NCI-H460 (cell line): ENCODE measurements at regions not wholly inside any gene's neighbourhood (a gene's known extent, or its start where the extent isn't known, plus 50 kb on each side); places are given as distances from the start of the nearest gene placed in this dataset.
"Not testable (repeated sequence)": the region's sequence is repeated elsewhere in the genome, so short reads cannot be mapped to it uniquely, and the experiment has no call there.

Source experiments
- DNase-seq: peaks from one replicate; pipeline ENCODE4 v3.0.0-alpha.2; 2016; ENCODE audit warnings: low read depth; ENCODE audit errors: extremely low read depth

DNA sequence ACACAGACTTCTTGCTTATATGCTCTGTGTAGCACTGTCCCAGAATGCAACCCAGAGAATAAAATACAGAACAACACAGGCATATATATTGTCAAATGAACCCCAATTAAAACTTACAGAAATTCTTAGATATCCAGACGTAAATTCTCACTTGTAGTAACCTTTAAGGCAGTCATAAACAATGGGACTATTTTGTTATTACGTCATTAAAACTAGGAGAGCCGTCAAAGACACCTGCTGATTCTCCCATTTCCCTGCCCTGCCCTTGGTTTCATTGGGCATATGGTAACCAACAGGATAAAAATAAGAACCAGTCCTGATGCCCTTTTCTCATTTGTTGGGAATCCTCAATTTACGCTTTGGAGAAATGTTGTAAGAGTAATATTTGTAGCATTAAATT lies 871.3 kb upstream of the EYS start:
- no peak for DNase-seq

DNA sequence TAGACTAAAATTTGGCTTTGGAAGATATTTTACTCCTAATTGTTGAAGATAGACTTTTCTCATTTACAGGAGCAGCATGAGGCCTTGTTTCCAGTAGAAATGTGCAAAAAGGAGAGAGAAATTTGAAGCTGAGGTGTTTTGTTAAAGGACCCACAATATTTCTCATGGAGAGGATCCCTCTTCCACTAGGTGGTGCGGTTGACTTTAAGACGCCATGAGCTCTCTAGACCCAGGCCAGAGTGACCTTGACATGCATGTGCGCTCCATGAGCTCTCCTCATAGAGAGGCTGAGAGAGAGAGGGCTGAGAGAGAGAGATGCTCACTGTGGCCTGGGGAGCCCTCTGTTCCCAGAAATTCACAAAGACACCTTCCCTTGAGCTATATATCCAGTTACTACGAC lies 861.2 kb upstream of the EYS start:
- DNase-seq = no peak

DNA sequence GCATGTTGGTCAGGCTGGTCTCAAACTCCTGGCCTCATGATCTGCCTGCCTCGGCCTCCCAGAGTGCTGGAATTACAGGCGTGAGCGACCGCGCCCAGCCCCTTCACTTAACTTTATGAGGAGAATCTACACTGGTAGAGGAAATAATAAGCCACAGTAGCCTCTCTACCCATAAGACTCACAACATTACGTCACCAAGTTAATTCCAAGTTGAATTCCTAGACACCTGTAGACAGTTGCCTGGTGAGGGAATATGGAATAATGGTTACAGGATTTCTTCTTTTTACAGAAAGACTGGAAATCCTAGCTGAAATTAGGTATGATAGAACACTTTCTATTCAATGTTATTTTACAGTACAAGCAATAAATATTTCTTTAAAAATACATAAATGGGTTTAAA lies 854.5 kb upstream of the EYS start:
- no peak for DNase-seq

GRCh38 chr6:66558189-66558588 lies 851.2 kb upstream of the EYS start:
- DNase-seq = no peak

DNA sequence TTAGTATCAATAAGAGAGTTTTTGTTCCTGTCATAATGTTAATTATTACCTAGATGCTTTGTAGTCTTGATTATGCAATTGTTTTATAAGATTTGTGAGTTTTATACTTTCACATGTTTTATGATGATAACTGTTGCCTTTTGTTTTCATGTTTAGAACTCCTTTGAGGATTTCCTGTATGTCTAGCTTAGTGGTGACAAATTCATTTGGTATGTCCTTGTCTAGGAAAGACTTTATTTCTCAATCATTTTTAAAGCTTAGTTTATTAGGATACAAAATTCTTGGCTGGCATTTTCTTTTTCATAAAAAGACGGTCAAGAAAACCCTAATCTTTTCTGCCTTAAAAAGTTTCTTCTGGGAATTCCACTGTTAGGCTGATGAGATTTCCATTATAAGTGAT lies 849.9 kb upstream of the EYS start:
- DNase-seq = no peak

DNA sequence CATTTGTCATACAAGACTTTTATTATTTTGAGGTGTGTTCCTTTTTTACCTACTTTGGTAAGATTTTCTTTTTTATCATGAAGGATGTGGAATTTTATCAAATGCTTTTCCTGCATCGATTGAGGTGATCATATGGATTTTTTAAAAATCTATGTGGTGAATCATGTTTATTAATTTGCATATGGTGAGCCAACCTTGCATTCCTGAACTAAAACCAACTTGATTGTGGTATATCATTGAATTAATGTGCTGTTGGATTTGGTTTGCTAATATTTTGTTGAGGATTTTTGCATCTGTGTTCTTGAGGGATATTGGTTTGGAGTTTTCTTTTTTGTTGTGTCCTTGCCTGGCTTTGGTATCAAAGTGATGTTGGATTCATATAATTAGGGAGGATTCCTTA lies 848.1 kb upstream of the EYS start:
- no peak for DNase-seq

DNA sequence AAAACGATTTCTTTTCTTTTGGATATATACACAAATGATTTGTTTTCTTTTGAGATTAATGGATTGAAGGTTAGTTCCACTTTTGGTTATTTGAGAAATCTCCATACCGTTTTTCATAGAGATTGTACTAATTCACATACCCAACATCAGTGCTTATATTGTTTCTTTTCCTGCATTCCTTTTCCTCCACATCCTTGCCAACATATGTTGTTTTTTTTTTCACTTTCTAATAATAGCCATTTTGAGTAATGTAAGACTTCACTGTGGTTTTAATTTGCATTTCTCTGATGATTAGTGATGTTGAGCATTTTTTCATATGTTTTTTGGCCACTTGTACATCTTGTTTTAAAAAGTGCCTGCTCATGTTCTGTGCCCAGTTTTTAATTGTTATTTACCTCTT lies 846.4 kb upstream of the EYS start:
- DNase-seq = no peak

DNA sequence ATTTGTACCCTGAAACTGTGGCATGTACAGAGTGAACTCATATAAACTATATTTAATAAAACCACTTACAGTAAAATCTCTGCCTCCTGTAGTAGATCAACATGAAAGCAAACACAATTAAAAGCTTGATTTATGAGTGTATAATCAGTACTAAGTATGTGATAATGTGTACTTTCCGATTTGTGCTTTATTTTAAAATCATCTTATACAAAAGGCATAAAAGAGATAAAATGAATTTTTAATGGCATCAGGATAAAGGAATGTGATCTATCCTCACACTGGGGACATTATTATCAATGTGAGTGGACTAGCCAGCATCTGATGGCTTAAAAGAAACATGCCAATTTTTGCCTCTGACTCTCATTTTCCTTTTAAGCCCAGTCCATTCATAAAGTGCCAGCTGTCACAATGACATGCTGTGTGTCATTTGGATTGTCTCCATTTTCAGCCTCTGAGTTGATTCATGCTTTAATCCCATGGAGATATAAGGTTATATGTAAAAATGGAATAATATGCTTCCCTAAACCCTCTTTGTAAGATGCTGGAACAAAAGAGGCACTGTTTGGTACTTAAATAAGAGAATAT lies 831.6 kb upstream of the EYS start:
- no peak for DNase-seq

DNA sequence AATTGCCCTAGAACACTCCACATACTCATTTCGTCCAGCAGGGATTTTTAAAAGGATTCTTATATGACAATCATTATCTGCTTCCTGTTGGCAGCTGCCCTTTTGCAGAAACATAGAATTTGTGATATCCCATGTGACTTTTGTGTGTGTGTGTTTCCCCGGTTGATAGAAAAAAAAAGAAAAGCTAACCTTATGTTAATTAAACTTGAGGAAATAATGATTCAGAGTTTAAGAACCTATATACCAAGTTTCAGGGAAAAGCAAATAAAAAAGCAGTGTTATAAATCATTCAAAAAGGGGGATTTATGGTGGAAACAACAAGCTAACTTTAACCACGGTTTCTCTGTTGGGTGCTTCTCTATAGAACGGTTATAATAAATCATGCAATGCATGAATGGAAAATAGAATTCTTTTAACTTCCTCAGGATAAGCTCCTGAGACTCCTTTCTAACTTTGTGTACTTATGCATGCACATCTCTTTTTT lies 826.9 kb upstream of the EYS start:
- no peak for DNase-seq

DNA sequence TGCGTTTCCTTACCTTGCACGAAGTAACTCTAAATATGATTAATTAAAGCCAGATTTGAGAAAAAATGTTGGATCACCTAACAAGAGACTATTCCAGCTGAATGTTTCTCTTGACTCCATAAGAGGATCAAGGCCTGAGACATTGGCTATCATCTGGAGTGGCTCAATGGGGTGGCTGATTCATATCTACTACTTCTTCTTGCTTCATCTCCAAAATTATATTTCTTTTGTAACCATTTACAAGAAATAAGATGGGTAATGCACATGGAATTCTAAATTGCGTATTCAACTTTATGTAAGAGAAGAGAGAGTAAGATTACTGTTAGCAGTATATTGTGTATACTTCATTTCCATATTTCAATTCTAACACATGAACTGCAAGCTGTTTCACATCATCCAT lies 819.0 kb upstream of the EYS start:
- DNase-seq = no peak

DNA sequence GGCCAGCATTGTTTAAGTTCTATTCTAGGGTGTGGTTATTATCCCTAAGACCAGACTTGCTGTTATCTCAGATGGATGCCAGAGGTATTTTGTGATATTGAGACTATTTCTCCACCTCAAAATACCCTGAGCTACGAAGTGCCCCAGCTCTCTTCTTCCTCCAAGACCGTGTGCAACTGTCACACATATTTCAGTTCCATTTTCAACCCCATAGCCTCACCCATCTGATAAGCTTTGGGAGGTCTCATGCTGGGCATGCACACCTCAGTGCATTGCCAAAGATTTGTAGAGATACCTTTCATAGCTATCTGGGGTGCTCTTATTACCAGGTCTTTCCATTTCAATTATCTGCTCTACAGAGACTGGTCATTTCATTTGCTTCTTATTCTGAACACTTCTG lies 815.8 kb upstream of the EYS start:
- DNase-seq = no peak

- no peak for DNase-seq
Observed at GRCh38 chr6:66516377-66516776, 809.4 kb upstream of the EYS start.

DNA sequence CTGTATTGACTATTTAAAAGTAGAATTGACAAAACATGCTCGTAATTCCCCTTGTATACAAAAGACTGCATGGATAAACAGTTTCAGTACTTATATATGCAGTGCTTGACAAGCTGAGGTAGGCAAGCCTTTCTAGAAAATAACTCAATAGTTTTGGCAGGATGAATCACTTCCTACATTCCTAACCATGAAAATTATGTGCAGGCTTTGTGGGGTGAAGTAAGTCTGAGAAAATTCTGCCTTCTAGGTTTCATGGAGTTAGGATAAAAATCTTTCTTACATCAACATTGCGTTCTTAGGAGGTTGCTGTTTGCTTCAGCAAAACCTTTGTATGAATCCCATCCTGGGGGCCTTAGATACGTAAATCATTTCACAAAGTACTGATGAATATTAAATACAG lies 801.4 kb upstream of the EYS start:
- no peak for DNase-seq

- DNase-seq = no peak
Observed at GRCh38 chr6:66499851-66500250, 792.8 kb upstream of the EYS start.

DNA sequence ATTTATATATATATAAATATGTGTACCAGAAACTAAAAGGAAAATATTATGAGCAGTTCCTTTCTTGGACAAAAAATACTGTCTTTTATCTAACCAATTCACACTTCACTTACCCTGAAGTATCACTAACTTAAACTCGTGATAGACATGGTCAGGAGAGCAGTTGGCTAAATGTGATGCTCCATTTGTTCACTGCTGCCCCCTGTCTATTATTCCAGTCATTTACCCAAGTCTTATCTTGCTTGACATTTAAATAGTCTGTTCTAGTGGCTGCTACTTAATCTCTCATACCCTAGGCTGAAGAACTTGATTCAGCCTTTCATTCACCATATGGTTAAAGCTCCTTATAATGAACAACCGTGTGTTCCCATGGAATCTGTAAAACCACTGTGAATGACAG lies 789.6 kb upstream of the EYS start:
- peak; percentile 16 for DNase-seq

GRCh38 chr6:66494643-66495042 lies 787.6 kb upstream of the EYS start:
- DNase-seq = not testable (repeated sequence)

GRCh38 chr6:66489269-66489987 lies 782.4 kb upstream of the EYS start:
- DNase-seq = no peak

DNA sequence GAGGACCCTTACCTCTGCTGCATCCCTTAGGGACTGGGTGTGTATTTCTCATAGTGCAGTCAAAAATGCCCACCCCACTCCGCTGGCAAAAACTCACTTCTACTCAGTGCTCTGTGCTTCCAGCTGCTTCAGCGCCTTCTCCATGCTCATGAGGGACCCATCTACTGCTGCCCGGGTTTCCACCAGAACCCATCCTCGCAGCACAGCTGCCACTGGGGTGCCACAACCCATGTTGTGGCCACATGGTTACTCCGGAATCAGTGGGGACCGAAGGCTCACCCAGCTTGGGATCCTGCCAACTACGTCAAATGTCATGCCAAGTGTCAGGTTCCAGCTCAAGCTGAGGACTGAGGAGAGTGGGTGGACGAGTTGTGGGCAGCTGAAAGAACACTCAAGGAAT lies 774.2 kb upstream of the EYS start:
- DNase-seq = no peak

GRCh38 chr6:66478705-66479104 lies 771.7 kb upstream of the EYS start:
- no peak for DNase-seq

DNA sequence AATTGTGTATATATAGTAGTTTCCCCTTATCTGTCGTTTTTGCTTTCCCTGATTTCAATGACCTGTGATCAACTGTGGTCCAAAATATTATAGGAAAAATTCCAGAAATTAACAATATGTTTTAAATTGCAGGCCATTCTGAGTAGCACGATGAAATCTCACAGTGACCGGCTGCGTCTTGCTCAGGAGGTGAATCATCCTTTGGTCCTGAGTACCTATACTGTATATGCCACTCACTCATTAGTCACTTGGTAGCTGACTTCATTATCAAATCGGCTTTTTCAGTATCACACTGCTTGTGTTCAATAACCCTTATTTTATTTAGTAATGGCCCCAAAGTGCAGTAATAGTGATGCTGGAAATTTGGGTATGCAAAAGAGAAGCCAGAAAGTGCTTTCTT lies 728.3 kb upstream of the EYS start:
- DNase-seq = no peak

DNA sequence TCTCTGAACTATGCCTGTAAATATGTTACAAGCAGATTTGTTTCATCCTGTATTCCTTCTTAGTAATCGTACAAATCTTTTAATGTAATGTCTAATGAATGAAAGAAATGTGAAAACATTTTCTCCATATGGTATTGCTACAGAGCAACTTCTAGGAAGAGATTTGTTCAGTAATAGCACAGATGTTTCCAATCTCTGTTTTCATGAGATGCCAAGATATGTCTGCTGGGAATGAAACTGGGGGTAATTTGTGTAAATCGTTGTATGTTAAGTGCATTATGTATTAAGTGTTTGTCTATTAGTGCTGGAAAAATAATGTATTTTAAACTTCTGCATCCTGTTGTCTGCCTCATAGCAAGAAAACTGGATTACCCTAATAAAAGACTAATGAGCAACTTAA lies 722.2 kb upstream of the EYS start:
- DNase-seq = no peak

DNA sequence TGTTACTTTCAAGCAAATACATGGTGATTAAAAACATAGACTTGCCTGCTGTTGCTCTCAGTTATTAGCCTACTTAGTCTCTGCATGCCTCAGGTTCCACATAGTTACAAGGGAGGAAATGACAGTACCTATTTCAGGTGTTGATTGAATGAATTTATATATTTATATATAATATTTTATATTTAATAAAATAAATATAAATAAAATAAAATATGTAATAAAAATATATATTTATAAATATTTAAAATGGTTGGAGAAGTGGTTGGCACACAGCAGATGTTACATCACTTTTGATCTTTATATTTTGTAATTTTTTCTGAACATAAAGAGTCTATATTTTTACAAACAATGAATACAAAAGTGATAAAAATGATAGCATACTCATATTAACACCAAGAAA lies 716.0 kb upstream of the EYS start:
- no peak for DNase-seq

GRCh38 chr6:66421570-66421969 lies 714.5 kb upstream of the EYS start:
- no peak for DNase-seq
